Suprapubic skin (tissue), 4 donors: ENCODE measurements at regions not wholly inside any gene's neighbourhood (a gene's known extent, or its start where the extent isn't known, plus 50 kb on each side); places are given as distances from the start of the nearest gene placed in this dataset.

Experiments
- DNase-seq, 2 donors: peaks; one replicate each; pipeline ENCODE4 v3.0.0-alpha.2; 2019; ENCODE audit warnings: low spot score in 2 of 2
- H3K27ac ChIP-seq: fragments of 200-600 bp; sonication (generic); one replicate; pipeline ENCODE4 v1.5.1; 2019
- H3K27me3 ChIP-seq: fragments of 200-600 bp; sonication (generic); one replicate; pipeline ENCODE4 v1.5.1; 2019
- H3K36me3 ChIP-seq: fragments of 200-600 bp; sonication (generic); one replicate; pipeline ENCODE4 v1.5.1; 2019
- H3K4me1 ChIP-seq: fragments of 200-600 bp; sonication (generic); one replicate; pipeline ENCODE4 v1.5.1; 2019
- H3K4me3 ChIP-seq: fragments of 200-600 bp; sonication (generic); one replicate; pipeline ENCODE4 v1.5.1; 2019; ENCODE audit warnings: mild to moderate bottlenecking
- H3K9me3 ChIP-seq: fragments of 200-600 bp; sonication (generic); one replicate; pipeline ENCODE4 v1.5.1; 2019
- EP300 ChIP-seq: sonication (generic); formaldehyde crosslinking; IDR thresholded peaks from one replicate; pipeline ENCODE4 v1.6.1; 2017; ENCODE audit warnings: antibody characterized with exemption
- POLR2A ChIP-seq, 2 donors: fragments of 450-650 bp; IDR thresholded peaks; one replicate each; pipeline ENCODE4 v1.6.1; 2017; ENCODE audit warnings: antibody characterized with exemption in 2 of 2, mild to moderate bottlenecking in 2 of 2, moderate library complexity in 2 of 2
- POLR2AphosphoS5 ChIP-seq, 3 donors: sonication (generic); formaldehyde crosslinking; IDR thresholded peaks; one replicate each; pipeline ENCODE4 v1.6.1; 2017; ENCODE audit warnings: antibody characterized with exemption in 3 of 3
- WGBS: methylation state at CpG from one replicate; pipeline ENCODE4 v1.1.5; 2018; 5-methylcytosine and 5-hydroxymethylcytosine counted together
- TF ChIP-seq, protein P1 (sequence below), 2 donors: fragments of 200-600 bp in 1 of 2; fragments of 450-650 bp in 1 of 2; sonication (generic) in 1 of 2; IDR thresholded peaks; one replicate each; pipeline ENCODE4 v1.5.1; 2016 to 2019; ENCODE audit warnings: antibody characterized with exemption in 2 of 2, mild to moderate bottlenecking in 1 of 2, moderate library complexity in 1 of 2

DNA sequence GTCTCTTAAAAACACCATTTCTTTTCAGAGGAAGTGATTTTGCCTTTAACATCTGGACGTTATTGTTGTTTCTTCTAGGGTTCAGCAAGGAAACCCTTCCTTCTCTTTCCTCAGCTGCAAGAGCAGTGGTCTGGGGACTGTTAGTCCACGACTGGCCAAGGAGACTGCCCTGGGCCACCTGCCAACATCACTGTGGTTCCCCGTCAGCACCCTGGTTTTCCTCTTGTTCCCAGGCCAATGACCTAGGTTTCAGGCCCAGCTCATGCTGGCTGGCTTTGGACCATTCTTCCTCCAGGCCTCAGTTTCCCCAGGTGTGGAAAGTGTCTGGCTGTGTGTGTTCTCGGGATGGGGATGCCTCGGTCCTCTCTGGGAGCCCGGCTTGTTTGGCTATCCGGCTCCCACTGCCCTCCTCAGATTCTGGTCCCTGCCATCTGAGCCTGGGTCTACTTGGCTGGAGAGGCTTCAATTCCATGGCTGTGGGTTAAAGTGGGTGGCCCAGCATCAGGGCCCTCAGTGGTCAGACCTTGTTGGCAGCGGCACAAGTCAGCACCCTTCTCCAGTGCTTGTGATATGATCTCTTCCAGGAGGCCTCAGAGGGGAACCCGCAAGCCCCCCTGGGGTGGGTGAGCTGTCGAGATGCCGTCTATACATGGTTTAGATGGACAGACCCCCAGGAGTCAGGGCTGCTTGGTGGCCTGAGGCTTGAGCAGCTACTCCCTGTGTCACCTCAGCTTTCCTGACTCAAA lies 234.3 kb upstream of the HS6ST1 start:
- Histone ChIP-seq H3K4me3 (no peak overlapping the region), H3K36me3 (no peaks in the 10 kb centered on the region), H3K9me3 (no peaks in the 10 kb centered on the region), H3K27me3 (no peaks in the 10 kb centered on the region), H3K27ac (no peak overlapping the region), H3K4me1 (peaks cover 4% of the 10 kb centered on the region)
- 87% methylated on average over 10 of the region's 11 CpGs for WGBS
- no peak for TF ChIP-seq POLR2AphosphoS5 (IDR thresholded peaks at IDR 0.05)
- TF ChIP-seq, protein P1, sequence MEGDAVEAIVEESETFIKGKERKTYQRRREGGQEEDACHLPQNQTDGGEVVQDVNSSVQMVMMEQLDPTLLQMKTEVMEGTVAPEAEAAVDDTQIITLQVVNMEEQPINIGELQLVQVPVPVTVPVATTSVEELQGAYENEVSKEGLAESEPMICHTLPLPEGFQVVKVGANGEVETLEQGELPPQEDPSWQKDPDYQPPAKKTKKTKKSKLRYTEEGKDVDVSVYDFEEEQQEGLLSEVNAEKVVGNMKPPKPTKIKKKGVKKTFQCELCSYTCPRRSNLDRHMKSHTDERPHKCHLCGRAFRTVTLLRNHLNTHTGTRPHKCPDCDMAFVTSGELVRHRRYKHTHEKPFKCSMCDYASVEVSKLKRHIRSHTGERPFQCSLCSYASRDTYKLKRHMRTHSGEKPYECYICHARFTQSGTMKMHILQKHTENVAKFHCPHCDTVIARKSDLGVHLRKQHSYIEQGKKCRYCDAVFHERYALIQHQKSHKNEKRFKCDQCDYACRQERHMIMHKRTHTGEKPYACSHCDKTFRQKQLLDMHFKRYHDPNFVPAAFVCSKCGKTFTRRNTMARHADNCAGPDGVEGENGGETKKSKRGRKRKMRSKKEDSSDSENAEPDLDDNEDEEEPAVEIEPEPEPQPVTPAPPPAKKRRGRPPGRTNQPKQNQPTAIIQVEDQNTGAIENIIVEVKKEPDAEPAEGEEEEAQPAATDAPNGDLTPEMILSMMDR (IDR thresholded peaks at IDR 0.05), result no peak
- TF ChIP-seq EP300, result no peak
- TF ChIP-seq POLR2A (IDR thresholded peaks at IDR 0.05), result no peak
- peak in 1 of 2 donors; percentile 57 for DNase-seq

DNA sequence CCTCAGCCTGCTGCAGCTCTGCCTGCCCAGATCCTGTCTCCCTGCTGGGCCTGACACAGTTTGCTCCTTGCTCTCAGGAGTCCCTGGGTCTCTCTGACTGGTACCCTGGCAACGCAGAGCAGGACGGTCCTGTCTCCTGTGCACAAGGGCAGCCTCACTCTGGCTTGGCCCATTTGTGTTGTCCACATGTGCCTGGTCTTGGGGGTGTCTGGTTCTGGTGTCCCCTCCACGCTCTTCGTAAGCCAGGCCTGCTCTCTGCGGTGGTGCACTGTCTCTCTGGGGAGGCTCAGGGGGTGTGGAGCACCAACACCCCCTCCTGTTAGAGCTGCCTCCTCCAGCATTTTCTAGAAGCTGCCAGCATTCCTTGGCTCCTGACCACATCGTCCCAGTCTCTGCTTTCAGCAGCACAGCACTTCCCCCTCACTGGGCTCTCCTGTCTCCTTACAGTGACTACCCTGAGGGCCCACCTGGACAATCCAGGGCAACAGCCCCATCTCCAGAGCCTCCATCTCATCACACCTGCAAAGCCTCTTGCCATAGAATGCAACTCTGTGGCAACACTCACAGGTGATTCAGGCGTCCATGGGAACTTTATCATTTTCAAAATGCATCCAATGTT lies 235.6 kb upstream of the HS6ST1 start:
- Histone ChIP-seq H3K4me3 (no peak overlapping the region), H3K27ac (no peak overlapping the region), H3K9me3 (no peaks in the 10 kb centered on the region), H3K36me3 (no peaks in the 10 kb centered on the region), H3K27me3 (no peaks in the 10 kb centered on the region), H3K4me1 (peaks cover 4% of the 10 kb centered on the region)
- TF ChIP-seq POLR2AphosphoS5 (IDR thresholded peaks at IDR 0.05) (no peak), POLR2A (IDR thresholded peaks at IDR 0.05) (no peak)
- peak in 1 of 2 donors; percentile 65 for DNase-seq
- 97% methylated on average over 7 of the region's 7 CpGs for WGBS

DNA sequence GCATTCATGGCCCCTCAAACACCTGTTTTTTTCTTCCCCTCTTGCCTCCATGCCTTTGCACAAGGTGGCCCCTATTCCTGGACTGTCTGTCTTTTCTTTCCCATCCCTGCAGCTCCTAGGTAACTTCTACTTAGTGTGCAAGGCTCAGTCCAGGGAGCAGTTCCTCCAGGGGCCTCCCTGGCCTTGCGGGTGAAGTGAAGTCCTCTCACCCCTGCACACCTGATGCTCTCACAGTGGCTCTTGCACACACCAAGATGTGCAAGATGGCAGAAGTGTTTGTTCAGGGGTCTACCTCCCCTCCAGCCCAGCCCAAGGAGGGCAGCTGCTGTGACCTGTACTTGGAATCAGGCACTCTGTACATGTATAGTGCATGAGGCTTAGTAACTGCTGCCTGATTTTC lies 236.8 kb upstream of the HS6ST1 start:
- no peak overlapping the region for H3K4me3 ChIP-seq
- DNase-seq, result peak in 1 of 2 donors; percentile 48
- H3K27me3 ChIP-seq, result no peaks in the 10 kb centered on the region
- no peak overlapping the region for H3K27ac ChIP-seq
- no peaks in the 10 kb centered on the region for H3K9me3 ChIP-seq
- 100% methylated on average over 1 of the region's 1 CpG for WGBS
- H3K4me1 ChIP-seq, result no peaks in the 10 kb centered on the region
- TF ChIP-seq POLR2AphosphoS5 (IDR thresholded peaks at IDR 0.05), result no peak
- TF ChIP-seq, protein P1 (IDR thresholded peaks at IDR 0.05), result no peak
- no peak for TF ChIP-seq POLR2A (IDR thresholded peaks at IDR 0.05)
- no peak for TF ChIP-seq EP300
- H3K36me3 ChIP-seq, result no peaks in the 10 kb centered on the region

DNA sequence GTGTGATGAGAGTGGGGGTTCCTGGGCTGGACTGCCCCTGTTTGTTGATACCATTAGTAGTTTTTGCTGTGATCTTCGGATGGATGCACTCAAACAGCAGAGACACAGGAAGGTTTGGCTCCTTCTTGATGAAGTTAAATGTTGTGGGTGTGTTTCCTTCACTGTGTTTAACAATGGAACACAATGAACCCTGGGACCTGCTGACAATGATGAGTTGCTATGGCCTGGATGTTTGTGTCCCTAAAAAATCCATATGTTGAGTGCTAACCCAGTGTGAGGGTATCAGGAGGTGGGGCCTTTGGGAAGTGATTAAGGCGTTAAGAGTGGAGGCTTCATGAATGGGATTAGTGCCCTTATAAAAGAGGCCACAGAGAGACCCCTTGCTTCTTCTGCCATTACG lies 237.4 kb upstream of the HS6ST1 start:
- WGBS, result 84% methylated on average over 3 of the region's 3 CpGs
- Histone ChIP-seq H3K36me3 (no peaks in the 10 kb centered on the region), H3K27ac (no peak overlapping the region), H3K4me3 (no peak overlapping the region), H3K4me1 (no peaks in the 10 kb centered on the region), H3K9me3 (no peaks in the 10 kb centered on the region), H3K27me3 (no peaks in the 10 kb centered on the region)
- DNase-seq, result no peak
- TF ChIP-seq, protein P1 (IDR thresholded peaks at IDR 0.05), result no peak
- TF ChIP-seq EP300, result no peak
- TF ChIP-seq POLR2AphosphoS5 (IDR thresholded peaks at IDR 0.05), result no peak
- TF ChIP-seq POLR2A (IDR thresholded peaks at IDR 0.05), result no peak

DNA sequence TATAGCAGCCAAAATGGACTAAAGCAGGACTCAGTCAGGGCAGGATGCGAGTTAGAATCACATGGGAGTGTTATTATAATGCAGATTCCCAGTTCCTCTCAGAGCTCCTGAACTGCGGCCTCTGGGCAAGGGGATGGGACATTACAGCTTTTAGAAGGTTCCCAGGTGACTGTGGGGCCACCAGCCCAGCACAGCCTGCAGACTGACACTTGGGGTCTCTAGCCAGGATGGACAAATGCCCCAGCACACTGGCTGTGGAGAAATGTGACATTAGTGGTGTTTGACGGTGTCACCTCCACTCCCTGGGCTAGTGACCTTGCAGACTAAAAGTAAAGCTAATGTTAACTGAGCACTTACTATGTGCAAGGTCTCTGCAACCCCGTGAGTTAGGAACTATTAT lies 238.0 kb upstream of the HS6ST1 start:
- no peaks in the 10 kb centered on the region for H3K36me3 ChIP-seq
- no peaks in the 10 kb centered on the region for H3K9me3 ChIP-seq
- H3K27ac ChIP-seq, result no peak overlapping the region
- no peaks in the 10 kb centered on the region for H3K27me3 ChIP-seq
- 90% methylated on average over 4 of the region's 4 CpGs for WGBS
- no peak overlapping the region for H3K4me3 ChIP-seq
- H3K4me1 ChIP-seq, result no peaks in the 10 kb centered on the region
- peak in 1 of 2 donors; percentile 29 for DNase-seq
- TF ChIP-seq EP300, result no peak
- no peak for TF ChIP-seq POLR2AphosphoS5 (IDR thresholded peaks at IDR 0.05)
- TF ChIP-seq, protein P1 (IDR thresholded peaks at IDR 0.05), result no peak
- no peak for TF ChIP-seq POLR2A (IDR thresholded peaks at IDR 0.05)
